ENCODE measurements at regions not wholly inside any gene's neighbourhood (a gene's known extent, or its start where the extent isn't known, plus 50 kb on each side); places are given as distances from the start of the nearest gene placed in this dataset.

DNA sequence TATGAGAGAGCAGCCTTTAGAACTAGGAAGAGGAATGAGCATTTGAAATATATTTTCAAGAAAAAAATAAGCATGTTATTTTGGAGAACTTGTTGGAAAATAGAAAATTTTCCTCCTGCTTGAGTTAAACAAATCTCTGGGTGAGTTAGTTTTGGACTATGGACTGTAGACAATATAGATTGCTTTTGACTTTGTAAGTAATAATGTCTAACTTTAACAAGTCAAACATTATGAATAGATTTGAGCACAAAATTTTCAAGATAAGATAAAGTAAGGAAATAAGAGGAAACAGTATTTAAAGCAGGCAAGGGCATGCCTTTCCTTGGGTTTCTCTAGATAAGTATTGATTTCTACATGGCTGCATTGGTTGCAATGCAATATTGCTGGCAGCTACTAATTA, 360.8 kb downstream of the LMO4 start:
- TF ChIP-seq POLR2A (IDR thresholded peaks at IDR 0.05), result no peak
- no peak for TF ChIP-seq CTCF (IDR thresholded peaks at IDR 0.05)
